AG09319 (cell line): ENCODE measurements at regions not wholly inside any gene's neighbourhood (a gene's known extent, or its start where the extent isn't known, plus 50 kb on each side); places are given as distances from the start of the nearest gene placed in this dataset.
A peak's percentile ranks its signal among the peaks of the same experiment; 100 is the strongest.

Source experiments
- DNase-seq: peaks from one replicate; pipeline ENCODE4 v3.0.0-alpha.2; 2010; ENCODE audit warnings: low read depth; ENCODE audit errors: extremely low read depth
- TF ChIP-seq, protein P1 (sequence below): IDR thresholded peaks from 2 replicates; pipeline ENCODE4 v1.5.1; 2011; ENCODE audit warnings: low read depth, mild to moderate bottlenecking, inconsistent platforms, low read length, moderate library complexity

DNA sequence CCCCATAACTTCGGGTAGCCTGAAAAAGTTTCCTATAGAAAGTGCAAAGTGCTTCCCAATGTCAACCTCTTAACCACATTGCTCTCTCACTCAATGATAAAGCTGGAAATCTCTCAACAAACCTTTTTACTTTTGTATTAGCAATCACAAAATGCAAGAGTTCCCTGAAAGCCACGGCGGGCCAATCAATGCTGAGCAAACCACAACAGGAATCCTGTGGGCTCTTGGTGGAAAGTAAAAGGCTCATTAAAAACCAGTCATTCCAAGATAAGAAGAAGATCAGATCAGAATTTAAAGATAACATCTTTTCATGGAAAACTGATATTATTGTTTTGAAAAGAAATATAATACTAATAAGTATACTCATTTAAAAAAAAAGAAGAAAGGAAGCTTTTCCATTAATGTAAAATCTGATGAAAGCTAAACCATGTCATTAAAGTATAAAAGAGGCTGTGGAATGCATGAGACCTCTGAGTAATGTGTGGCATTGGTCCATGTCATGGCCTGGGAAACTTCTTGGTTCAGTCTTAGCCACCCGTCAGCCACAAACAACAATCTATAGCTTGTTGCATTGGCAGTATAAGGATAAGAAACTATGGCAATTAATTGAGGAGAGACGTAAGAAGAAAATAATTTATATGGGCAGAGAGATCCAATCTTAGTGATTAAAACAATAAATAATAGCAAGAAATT, 1066.1 kb upstream of the SORCS1 start:
- no peak for DNase-seq
- TF ChIP-seq, protein P1, sequence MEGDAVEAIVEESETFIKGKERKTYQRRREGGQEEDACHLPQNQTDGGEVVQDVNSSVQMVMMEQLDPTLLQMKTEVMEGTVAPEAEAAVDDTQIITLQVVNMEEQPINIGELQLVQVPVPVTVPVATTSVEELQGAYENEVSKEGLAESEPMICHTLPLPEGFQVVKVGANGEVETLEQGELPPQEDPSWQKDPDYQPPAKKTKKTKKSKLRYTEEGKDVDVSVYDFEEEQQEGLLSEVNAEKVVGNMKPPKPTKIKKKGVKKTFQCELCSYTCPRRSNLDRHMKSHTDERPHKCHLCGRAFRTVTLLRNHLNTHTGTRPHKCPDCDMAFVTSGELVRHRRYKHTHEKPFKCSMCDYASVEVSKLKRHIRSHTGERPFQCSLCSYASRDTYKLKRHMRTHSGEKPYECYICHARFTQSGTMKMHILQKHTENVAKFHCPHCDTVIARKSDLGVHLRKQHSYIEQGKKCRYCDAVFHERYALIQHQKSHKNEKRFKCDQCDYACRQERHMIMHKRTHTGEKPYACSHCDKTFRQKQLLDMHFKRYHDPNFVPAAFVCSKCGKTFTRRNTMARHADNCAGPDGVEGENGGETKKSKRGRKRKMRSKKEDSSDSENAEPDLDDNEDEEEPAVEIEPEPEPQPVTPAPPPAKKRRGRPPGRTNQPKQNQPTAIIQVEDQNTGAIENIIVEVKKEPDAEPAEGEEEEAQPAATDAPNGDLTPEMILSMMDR: no peak

DNA sequence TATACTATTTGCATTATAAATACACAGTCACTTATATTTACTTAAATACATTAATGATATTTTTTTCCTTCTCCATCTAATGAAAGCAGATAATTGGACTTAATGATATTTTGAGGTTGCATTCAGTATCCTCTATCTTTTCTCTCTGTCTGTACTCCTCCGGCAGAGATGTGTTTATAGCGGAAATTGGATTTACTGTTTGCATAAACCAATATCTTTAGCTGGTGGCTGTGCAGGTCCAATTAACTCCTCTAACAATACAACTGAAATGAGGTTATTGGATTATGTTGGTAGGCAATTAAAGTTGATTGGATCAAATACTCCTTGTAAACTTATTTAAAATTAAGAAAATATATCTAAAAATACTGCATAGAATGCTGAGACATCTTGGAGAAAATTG, 1044.2 kb upstream of the SORCS1 start:
- TF ChIP-seq, protein P1: no peak
- DNase-seq: no peak

DNA sequence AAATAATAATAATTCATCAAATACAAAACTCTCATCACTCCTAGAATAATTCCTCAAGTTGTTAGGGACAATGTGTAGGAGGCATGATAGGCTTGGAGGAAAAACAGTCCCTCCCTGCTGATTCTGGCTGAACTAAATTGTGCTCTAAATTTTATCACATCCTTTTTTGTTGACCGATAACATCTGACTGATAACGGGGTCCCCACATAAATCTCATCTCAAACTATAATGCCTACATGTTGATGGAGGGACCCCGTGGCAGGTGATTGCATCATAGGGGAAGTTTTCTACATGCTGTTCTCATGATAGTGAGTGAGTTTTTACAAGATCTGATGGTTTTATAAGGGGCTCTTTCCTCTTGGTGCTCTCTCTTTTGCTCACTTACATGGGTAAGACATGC, 1043.5 kb upstream of the SORCS1 start:
- TF ChIP-seq, protein P1: no peak

DNA sequence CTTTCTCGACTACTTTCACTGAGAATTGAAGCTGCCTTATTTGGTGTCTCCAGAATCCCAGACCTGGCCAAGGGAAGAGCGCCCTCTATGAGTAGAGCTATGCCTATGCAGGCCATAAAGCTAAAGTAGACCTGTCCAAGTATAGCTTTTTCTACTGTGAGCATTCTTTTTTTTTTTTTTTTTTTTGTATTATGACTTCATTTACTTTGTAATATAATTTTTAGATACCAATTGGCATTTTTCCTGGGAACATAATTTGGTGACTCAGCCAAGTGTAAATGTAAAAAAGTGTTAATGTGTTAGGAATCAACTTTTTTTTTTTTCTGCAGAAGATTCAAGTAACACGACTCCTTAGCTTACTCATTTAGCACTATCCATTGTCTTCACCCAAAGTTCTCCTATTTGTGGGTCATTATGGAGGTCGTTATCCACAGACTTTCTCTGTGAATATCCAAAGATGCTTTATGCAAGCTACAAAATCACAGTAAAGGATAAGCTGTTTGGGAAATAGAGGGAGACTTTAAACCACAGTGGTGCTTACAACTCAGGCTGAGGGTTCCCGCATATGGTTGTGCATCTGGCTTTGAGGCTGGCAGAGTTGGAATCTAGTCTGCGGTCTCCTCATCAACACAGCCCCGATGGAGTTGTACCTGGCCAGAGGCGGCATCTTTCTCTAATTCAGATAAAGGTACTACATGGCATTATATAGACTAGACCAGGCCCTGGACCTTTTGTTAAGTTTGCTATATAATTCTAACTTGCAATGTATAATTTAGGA, 1040.2 kb upstream of the SORCS1 start:
- DNase-seq: no peak
- TF ChIP-seq, protein P1: peak; percentile 47

More for the DNA sequence above, 1043.5 kb upstream of the SORCS1 start:
- DNase-seq: no peak

DNA sequence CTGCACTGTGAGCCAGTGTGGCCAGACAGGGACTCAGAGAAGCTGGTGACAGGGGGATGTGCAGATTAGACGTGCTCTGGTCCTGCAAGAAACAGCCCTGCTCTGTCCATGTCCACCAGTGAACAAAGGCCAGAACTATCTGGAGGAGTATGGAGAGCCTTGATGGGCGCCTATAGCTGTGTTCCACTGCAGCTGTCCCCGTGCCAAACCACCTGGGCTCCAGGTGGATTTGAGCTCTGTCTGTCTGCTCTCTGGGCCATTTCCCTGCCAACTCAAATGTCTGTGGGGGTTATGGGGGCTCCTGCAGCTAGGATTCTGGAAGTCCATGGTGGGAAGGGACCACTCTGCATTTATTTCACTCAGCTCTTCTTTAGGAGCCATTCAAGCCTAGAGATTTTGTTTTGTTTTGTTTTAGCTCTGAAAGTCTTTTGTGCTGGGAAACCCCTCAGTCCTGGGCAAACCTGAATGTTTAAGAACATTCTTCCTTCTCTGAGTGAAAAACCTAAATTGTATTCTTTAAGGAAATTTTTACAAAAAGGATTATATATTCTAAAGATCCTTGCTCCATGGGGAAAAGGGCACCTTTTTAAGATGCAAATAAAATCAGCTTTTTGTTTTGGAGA, 1039.5 kb upstream of the SORCS1 start:
- no peak for DNase-seq
- TF ChIP-seq, protein P1: no peak

DNA sequence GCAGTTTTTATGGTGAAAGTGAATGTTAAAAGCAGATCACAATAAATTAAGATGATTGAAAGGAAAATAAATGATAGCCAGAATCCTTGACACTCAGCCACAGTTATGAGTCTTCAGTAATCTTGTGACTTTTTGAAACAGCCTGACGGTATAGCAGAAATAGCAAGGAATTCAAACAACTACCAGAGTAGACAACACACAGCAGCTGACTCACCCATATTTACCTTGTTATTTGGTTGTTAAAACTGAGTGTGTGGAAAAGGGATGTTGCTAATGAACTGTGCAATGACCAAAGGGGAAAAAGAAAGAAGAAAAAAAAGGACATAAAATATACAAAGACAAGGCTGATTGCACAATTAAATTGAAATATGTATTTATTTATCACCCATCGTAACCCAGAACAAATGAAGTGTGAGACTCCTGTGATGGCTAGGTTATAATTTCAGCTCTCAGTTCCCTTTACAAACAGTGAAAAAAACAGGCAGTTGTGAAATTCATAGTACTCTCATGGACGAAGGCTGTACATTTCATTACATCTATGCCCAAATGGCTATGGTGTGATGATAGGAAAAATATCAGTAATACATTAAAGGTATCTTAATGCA, 1023.0 kb upstream of the SORCS1 start:
- no peak for DNase-seq
- TF ChIP-seq, protein P1: no peak

DNA sequence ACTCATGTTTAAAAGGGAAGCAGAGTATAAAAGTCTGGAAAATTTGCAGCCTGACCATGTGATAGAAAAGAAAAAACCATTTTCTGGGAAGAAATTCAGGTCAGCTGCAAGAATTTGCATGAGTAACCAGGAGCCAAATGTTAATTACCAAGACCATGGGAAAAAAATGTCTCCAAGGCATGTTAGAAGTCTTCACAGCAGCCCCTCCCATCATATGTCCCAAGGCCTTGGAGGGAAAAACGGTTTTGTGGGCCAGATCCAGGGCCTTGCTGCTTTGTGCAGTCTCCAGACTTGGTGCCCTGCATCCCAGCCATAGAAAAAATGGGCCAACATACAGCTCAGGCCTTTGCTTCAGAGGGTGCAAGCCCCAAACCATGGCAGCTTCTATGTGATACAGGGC, 1019.6 kb upstream of the SORCS1 start:
- no peak for DNase-seq
- TF ChIP-seq, protein P1: no peak
